CD8-positive, alpha-beta memory T cell (primary cell): ENCODE measurements at regions not wholly inside any gene's neighbourhood (a gene's known extent, or its start where the extent isn't known, plus 50 kb on each side); places are given as distances from the start of the nearest gene placed in this dataset.

ENCODE experiments used
- CTCF ChIA-PET: fragments of 350-600 bp; sonication (Branson Sonifier 250); formaldehyde crosslinking; loops from one replicate; lab custom pipeline; 2021; ENCODE audit warnings: antibody characterized with exemption; lab: Charles Lee
- POLR2A ChIA-PET: fragments of 350-600 bp; sonication (Branson Sonifier 250); formaldehyde crosslinking; loops from one replicate; lab custom pipeline; 2021; ENCODE audit warnings: antibody characterized with exemption; lab: Charles Lee
- DNase-seq, 5 donors: peaks; one replicate each; pipeline versions ENCODE4 v3.0.0 to v3.0.0-alpha.2; 2020 to 2022; ENCODE audit warnings: mixed read lengths in 1 of 5
- H3K27ac ChIP-seq: one replicate; pipeline ENCODE4 v1.7.0; 2013; ENCODE audit warnings: low read depth, mild to moderate bottlenecking, low read length, moderate library complexity
- H3K27me3 ChIP-seq: 2 replicates; pipeline ENCODE4 v1.7.0; 2013; ENCODE audit warnings: low read length, mild to moderate bottlenecking; ENCODE audit not compliant: insufficient read depth, poor library complexity, severe bottlenecking
- H3K36me3 ChIP-seq: 2 replicates; pipeline ENCODE4 v1.7.0; 2013; ENCODE audit warnings: mild to moderate bottlenecking, low read length, moderate library complexity; ENCODE audit not compliant: insufficient read depth
- H3K4me1 ChIP-seq: 2 replicates; pipeline ENCODE4 v1.7.0; 2013; ENCODE audit warnings: mild to moderate bottlenecking, low read length, moderate library complexity; ENCODE audit not compliant: insufficient read depth
- H3K4me3 ChIP-seq: 2 replicates; pipeline ENCODE4 v1.7.0; 2013; ENCODE audit warnings: mild to moderate bottlenecking, low read length
- H3K9me3 ChIP-seq: 2 replicates; pipeline ENCODE4 v1.7.0; 2013; ENCODE audit warnings: mild to moderate bottlenecking, low read length
- H3K27ac Mint-ChIP-seq, 8 donors: one replicate each; pipeline ENCODE4 v1.8.0; 2020 to 2021; ENCODE audit warnings: mixed read lengths in 8 of 8, mild to moderate bottlenecking in 6 of 8, inconsistent platforms in 3 of 8, moderate library complexity in 3 of 8
- H3K27me3 Mint-ChIP-seq, 2 donors: one replicate each; pipeline ENCODE4 v1.8.0; 2020 to 2021; ENCODE audit warnings: mixed read lengths in 2 of 2, mild to moderate bottlenecking in 1 of 2, moderate library complexity in 1 of 2
- H3K36me3 Mint-ChIP-seq, 3 donors: one replicate each; pipeline ENCODE4 v1.8.0; 2020 to 2021; ENCODE audit warnings: mixed read lengths in 3 of 3, inconsistent platforms in 1 of 3, mild to moderate bottlenecking in 1 of 3
- H3K4me1 Mint-ChIP-seq, 3 donors: one replicate each; pipeline ENCODE4 v1.8.0; 2020 to 2021; ENCODE audit warnings: mixed read lengths in 3 of 3, inconsistent platforms in 1 of 3, mild to moderate bottlenecking in 1 of 3
- H3K4me3 Mint-ChIP-seq, 7 donors: one replicate each; pipeline ENCODE4 v1.8.0; 2020 to 2021; ENCODE audit warnings: mixed read lengths in 7 of 7, mild to moderate bottlenecking in 6 of 7, moderate library complexity in 4 of 7, inconsistent platforms in 2 of 7
- H3K9me3 Mint-ChIP-seq, 5 donors: one replicate each; pipeline ENCODE4 v1.8.0; 2020 to 2022; ENCODE audit warnings: mixed read lengths in 5 of 5, mild to moderate bottlenecking in 3 of 5, moderate library complexity in 2 of 5, inconsistent platforms in 1 of 5

GRCh38 chr7:16135658-16136057, 285.7 kb downstream of the CRPPA start:
- no peak overlapping the region for H3K4me3 ChIP-seq
- ChIA-PET CTCF (no interaction called here), POLR2A (no interaction called here)
- H3K9me3 ChIP-seq = no peaks in the 10 kb centered on the region
- H3K36me3 ChIP-seq = no peaks in the 10 kb centered on the region
- no peak overlapping the region for H3K27ac Mint-ChIP-seq
- no peak for DNase-seq
- no peaks in the 10 kb centered on the region for H3K36me3 Mint-ChIP-seq
- no peaks in the 10 kb centered on the region for H3K9me3 Mint-ChIP-seq
- H3K4me1 Mint-ChIP-seq = no peaks in the 10 kb centered on the region
- no peaks in the 10 kb centered on the region for H3K27me3 Mint-ChIP-seq
- H3K27me3 ChIP-seq = no peaks in the 10 kb centered on the region
- no peak overlapping the region for H3K4me3 Mint-ChIP-seq
- no peaks in the 10 kb centered on the region for H3K4me1 ChIP-seq
- no peak overlapping the region for H3K27ac ChIP-seq

GRCh38 chr7:16130111-16131110, 290.9 kb downstream of the CRPPA start:
- CTCF ChIA-PET = no interaction called here
- Mint-ChIP-seq H3K27me3 (no peaks in the 10 kb centered on the region), H3K9me3 (peaks cover 0 to 7% (median 2%) of the 10 kb centered on the region in 5 donors), H3K4me1 (no peaks in the 10 kb centered on the region), H3K27ac (no peak overlapping the region), H3K4me3 (no peak overlapping the region), H3K36me3 (peaks cover 0 to 3% (median 0%) of the 10 kb centered on the region in 3 donors)
- no peak for DNase-seq
- Histone ChIP-seq H3K9me3 (no peaks in the 10 kb centered on the region), H3K4me3 (no peak overlapping the region), H3K27me3 (no peaks in the 10 kb centered on the region), H3K27ac (no peak overlapping the region), H3K36me3 (no peaks in the 10 kb centered on the region), H3K4me1 (no peaks in the 10 kb centered on the region)
- POLR2A ChIA-PET = no interaction called here

GRCh38 chr7:16129431-16130110, 291.8 kb downstream of the CRPPA start:
- Histone ChIP-seq H3K36me3 (no peaks in the 10 kb centered on the region), H3K4me3 (no peak overlapping the region), H3K9me3 (no peaks in the 10 kb centered on the region), H3K27ac (no peak overlapping the region), H3K4me1 (no peaks in the 10 kb centered on the region), H3K27me3 (no peaks in the 10 kb centered on the region)
- no peak overlapping the region for H3K4me3 Mint-ChIP-seq
- ChIA-PET POLR2A (no interaction called here), CTCF (no interaction called here)
- H3K27ac Mint-ChIP-seq = peak overlapping the region in 1 of 8 donors; percentile 33
- no peak for DNase-seq
- H3K4me1 Mint-ChIP-seq = no peaks in the 10 kb centered on the region
- peaks cover 0 to 7% (median 2%) of the 10 kb centered on the region in 5 donors for H3K9me3 Mint-ChIP-seq
- no peaks in the 10 kb centered on the region for H3K27me3 Mint-ChIP-seq
- H3K36me3 Mint-ChIP-seq = peaks cover 0 to 3% (median 0%) of the 10 kb centered on the region in 3 donors

GRCh38 chr7:16123117-16123770, 298.1 kb downstream of the CRPPA start:
- no peaks in the 10 kb centered on the region for H3K4me1 Mint-ChIP-seq
- H3K4me3 Mint-ChIP-seq = no peak overlapping the region
- peaks cover 0 to 3% (median 0%) of the 10 kb centered on the region in 3 donors for H3K36me3 Mint-ChIP-seq
- peaks cover 0 to 5% (median 2%) of the 10 kb centered on the region in 5 donors for H3K9me3 Mint-ChIP-seq
- ChIA-PET POLR2A (no interaction called here), CTCF (no interaction called here)
- no peaks in the 10 kb centered on the region for H3K9me3 ChIP-seq
- H3K27ac Mint-ChIP-seq = no peak overlapping the region
- H3K36me3 ChIP-seq = no peaks in the 10 kb centered on the region
- no peaks in the 10 kb centered on the region for H3K27me3 ChIP-seq
- H3K27ac ChIP-seq = no peak overlapping the region
- no peaks in the 10 kb centered on the region for H3K27me3 Mint-ChIP-seq
- H3K4me3 ChIP-seq = no peak overlapping the region
- H3K4me1 ChIP-seq = no peaks in the 10 kb centered on the region
- no peak for DNase-seq

- no peak overlapping the region for H3K4me3 ChIP-seq
- no peak overlapping the region for H3K27ac Mint-ChIP-seq
- no peak overlapping the region for H3K27ac ChIP-seq
- no peak overlapping the region for H3K4me3 Mint-ChIP-seq
- no peak for DNase-seq
- no peaks in the 10 kb centered on the region for H3K36me3 ChIP-seq
- H3K9me3 ChIP-seq = no peaks in the 10 kb centered on the region
- ChIA-PET CTCF (no interaction called here), POLR2A (no interaction called here)
- peaks cover 0 to 3% (median 0%) of the 10 kb centered on the region in 3 donors for H3K36me3 Mint-ChIP-seq
- H3K27me3 Mint-ChIP-seq = no peaks in the 10 kb centered on the region
- no peaks in the 10 kb centered on the region for H3K27me3 ChIP-seq
- H3K9me3 Mint-ChIP-seq = peaks cover 0 to 5% (median 2%) of the 10 kb centered on the region in 5 donors
- H3K4me1 ChIP-seq = no peaks in the 10 kb centered on the region
- no peaks in the 10 kb centered on the region for H3K4me1 Mint-ChIP-seq
Measured at GRCh38 chr7:16121876-16122390, 299.4 kb downstream of the CRPPA start.

GRCh38 chr7:16115374-16115773, 306.0 kb downstream of the CRPPA start:
- DNase-seq = no peak
- H3K27ac ChIP-seq = no peak overlapping the region
- ChIA-PET CTCF (interaction anchor here (1.0 kb wide), 1 partner anchor 449 kb away, joined by 3 read pairs; no protein-coding TSS in a partner anchor), POLR2A (no interaction called here)
- no peaks in the 10 kb centered on the region for H3K36me3 ChIP-seq
- Mint-ChIP-seq H3K4me1 (peaks cover 3 to 9% (median 9%) of the 10 kb centered on the region in 3 donors), H3K27me3 (no peaks in the 10 kb centered on the region), H3K4me3 (no peak overlapping the region), H3K27ac (no peak overlapping the region), H3K36me3 (no peaks in the 10 kb centered on the region), H3K9me3 (peaks cover 0 to 3% (median 0%) of the 10 kb centered on the region in 5 donors)
- H3K27me3 ChIP-seq = no peaks in the 10 kb centered on the region
- H3K4me3 ChIP-seq = no peak overlapping the region
- no peaks in the 10 kb centered on the region for H3K9me3 ChIP-seq
- no peaks in the 10 kb centered on the region for H3K4me1 ChIP-seq

- Mint-ChIP-seq H3K27me3 (no peaks in the 10 kb centered on the region), H3K4me3 (no peak overlapping the region), H3K27ac (no peak overlapping the region), H3K36me3 (no peaks in the 10 kb centered on the region), H3K4me1 (peaks cover 3 to 12% (median 10%) of the 10 kb centered on the region in 3 donors), H3K9me3 (peaks cover 0 to 6% (median 3%) of the 10 kb centered on the region in 5 donors)
- Histone ChIP-seq H3K4me3 (no peak overlapping the region), H3K27ac (no peak overlapping the region), H3K27me3 (no peaks in the 10 kb centered on the region), H3K9me3 (no peaks in the 10 kb centered on the region), H3K4me1 (no peaks in the 10 kb centered on the region), H3K36me3 (no peaks in the 10 kb centered on the region)
- POLR2A ChIA-PET = no interaction called here
- CTCF ChIA-PET = interaction anchor here (1.0 kb wide), 1 partner anchor 450 kb away, joined by 3 read pairs; no protein-coding TSS in a partner anchor
- DNase-seq = no peak
Measured at GRCh38 chr7:16114633-16115032, 306.7 kb downstream of the CRPPA start.
